Erythroblast (primary cell): ENCODE measurements at regions not wholly inside any gene's neighbourhood (a gene's known extent, or its start where the extent isn't known, plus 50 kb on each side); places are given as distances from the start of the nearest gene placed in this dataset.

Experiments
- GATA1 ChIP-seq: IDR thresholded peaks from 2 replicates; pipeline ENCODE4 v1.6.1; 2011; ENCODE audit warnings: low read depth, mild to moderate bottlenecking, control low read depth, low read length, moderate library complexity
- POLR2A ChIP-seq: IDR thresholded peaks from 2 replicates; pipeline ENCODE4 v1.6.1; 2011; ENCODE audit warnings: mild to moderate bottlenecking, low read length

GRCh38 chr5:173789031-173789920 lies 98.9 kb upstream of the CPEB4 start:
- TF ChIP-seq POLR2A (no peak), GATA1 (no peak)
